ENCODE measurements at regions not wholly inside any gene's neighbourhood (a gene's known extent, or its start where the extent isn't known, plus 50 kb on each side); places are given as distances from the start of the nearest gene placed in this dataset.

GRCh38 chr2:113838744-113839444 is 51.0 kb upstream of the ACTR3 start:
- DNase-seq (ENCODE audit: extremely low spot score), result no peak
- ChIA-PET CTCF (no interaction called here), POLR2A (no interaction called here)
- TF ChIP-seq CTBP1 (IDR thresholded peaks at IDR 0.05; ENCODE audit: borderline replicate concordance) (no peak), HDGF (IDR thresholded peaks at IDR 0.05; ENCODE audit: borderline replicate concordance) (no peak), NFRKB (IDR thresholded peaks at IDR 0.05) (no peak), LEF1 (IDR thresholded peaks at IDR 0.05; ENCODE audit: borderline replicate concordance) (no peak), ZNF384 (IDR thresholded peaks at IDR 0.05) (no peak), SP1 (IDR thresholded peaks at IDR 0.05) (no peak), L3MBTL2 (conservative IDR thresholded peaks at IDR 0.05) (no peak), TARDBP (IDR thresholded peaks at IDR 0.05) (no peak), ELF4 (IDR thresholded peaks at IDR 0.05) (no peak), BHLHE40 (IDR thresholded peaks at IDR 0.05; ENCODE audit: borderline replicate concordance) (no peak), FOXK2 (IDR thresholded peaks at IDR 0.05) (no peak), SUZ12 (IDR thresholded peaks at IDR 0.05) (no peak), FOXA1 (IDR thresholded peaks at IDR 0.05) (no peak), FOXM1 (IDR thresholded peaks at IDR 0.05; ENCODE audit: borderline replicate concordance) (no peak), PKNOX1 (IDR thresholded peaks at IDR 0.05) (no peak), ARNT (IDR thresholded peaks at IDR 0.05) (no peak)

- no peak for TF ChIP-seq SUZ12 (IDR thresholded peaks at IDR 0.05)
Observed at GRCh38 chr2:113838277-113838676, 51.6 kb upstream of the ACTR3 start.

GRCh38 chr2:113834051-113834730 is 55.7 kb upstream of the ACTR3 start:
- POLR2A ChIA-PET, result no interaction called here
- no peak for TF ChIP-seq FOXM1 (IDR thresholded peaks at IDR 0.05; ENCODE audit: borderline replicate concordance)
- DNase-seq (ENCODE audit: extremely low spot score), result no peak
- CTCF ChIA-PET, result no interaction called here

More at GRCh38 chr2:113838277-113838676, 51.6 kb upstream of the ACTR3 start:
- POLR2A ChIA-PET, result interaction anchor here (1.2 kb wide), 1 partner anchor 82 kb away, joined by 8 read pairs; the partner anchor contains the start of gene SLC35F5
- DNase-seq (ENCODE audit: extremely low spot score), result no peak
- CTCF ChIA-PET, result no interaction called here

GRCh38 chr2:113832795-113833290 is 57.0 kb upstream of the ACTR3 start:
- ChIA-PET POLR2A (no interaction called here), CTCF (no interaction called here)
- TF ChIP-seq ZNF384 (IDR thresholded peaks at IDR 0.05), result no peak
- no peak for TF ChIP-seq TARDBP (IDR thresholded peaks at IDR 0.05)
- no peak for TF ChIP-seq FOXM1 (IDR thresholded peaks at IDR 0.05; ENCODE audit: borderline replicate concordance)
- TF ChIP-seq FOXK2 (IDR thresholded peaks at IDR 0.05), result no peak
- TF ChIP-seq LEF1 (IDR thresholded peaks at IDR 0.05; ENCODE audit: borderline replicate concordance), result no peak
- no peak for TF ChIP-seq PKNOX1 (IDR thresholded peaks at IDR 0.05)
- DNase-seq (ENCODE audit: extremely low spot score), result no peak

GRCh38 chr2:113831161-113831560 is 58.7 kb upstream of the ACTR3 start:
- CTCF ChIA-PET, result no interaction called here
- POLR2A ChIA-PET, result interaction anchor here (1.0 kb wide), 1 partner anchor 74 kb away, joined by 7 read pairs; the partner anchor contains the start of gene SLC35F5
- no peak for TF ChIP-seq ELF4 (IDR thresholded peaks at IDR 0.05)
- no peak for TF ChIP-seq SUZ12 (IDR thresholded peaks at IDR 0.05)
- TF ChIP-seq LEF1 (IDR thresholded peaks at IDR 0.05; ENCODE audit: borderline replicate concordance), result no peak
- TF ChIP-seq SP1 (IDR thresholded peaks at IDR 0.05), result no peak
- no peak for TF ChIP-seq NFRKB (IDR thresholded peaks at IDR 0.05)
- no peak for TF ChIP-seq BHLHE40 (IDR thresholded peaks at IDR 0.05; ENCODE audit: borderline replicate concordance)
- TF ChIP-seq L3MBTL2 (conservative IDR thresholded peaks at IDR 0.05), result no peak
- TF ChIP-seq TARDBP (IDR thresholded peaks at IDR 0.05), result no peak
- no peak for TF ChIP-seq PKNOX1 (IDR thresholded peaks at IDR 0.05)
- no peak for TF ChIP-seq CTBP1 (IDR thresholded peaks at IDR 0.05; ENCODE audit: borderline replicate concordance)
- TF ChIP-seq FOXM1 (IDR thresholded peaks at IDR 0.05; ENCODE audit: borderline replicate concordance), result no peak
- no peak for TF ChIP-seq FOXA1 (IDR thresholded peaks at IDR 0.05)
- TF ChIP-seq FOXK2 (IDR thresholded peaks at IDR 0.05), result no peak
- TF ChIP-seq HDGF (IDR thresholded peaks at IDR 0.05; ENCODE audit: borderline replicate concordance), result no peak
- TF ChIP-seq ZNF384 (IDR thresholded peaks at IDR 0.05), result no peak
- TF ChIP-seq ARNT (IDR thresholded peaks at IDR 0.05), result no peak
- no peak for DNase-seq (ENCODE audit: extremely low spot score)

GRCh38 chr2:113829761-113830160 is 60.1 kb upstream of the ACTR3 start:
- ChIA-PET POLR2A (interaction anchor here (1.4 kb wide), 1 partner anchor 11 kb away, joined by 4 read pairs; no protein-coding TSS in a partner anchor), CTCF (no interaction called here)
- DNase-seq (ENCODE audit: extremely low spot score), result no peak
- no peak for TF ChIP-seq NFRKB (IDR thresholded peaks at IDR 0.05)
- TF ChIP-seq ZNF384 (IDR thresholded peaks at IDR 0.05), result no peak
- no peak for TF ChIP-seq FOXA1 (IDR thresholded peaks at IDR 0.05)
- no peak for TF ChIP-seq L3MBTL2 (conservative IDR thresholded peaks at IDR 0.05)
- no peak for TF ChIP-seq LEF1 (IDR thresholded peaks at IDR 0.05; ENCODE audit: borderline replicate concordance)

All from HEK293T (cell line).